Left forelimb (tissue), 1 donor: ENCODE measurements at regions not wholly inside any gene's neighbourhood (a gene's known extent, or its start where the extent isn't known, plus 50 kb on each side); places are given as distances from the start of the nearest gene placed in this dataset.
"Not testable (repeated sequence)": the region's sequence is repeated elsewhere in the genome, so short reads cannot be mapped to it uniquely, and the experiment has no call there.

ENCODE experiments used
- DNase-seq: peaks from one replicate; pipeline ENCODE4 v3.0.0-alpha.2; 2018; ENCODE audit warnings: low spot score

DNA sequence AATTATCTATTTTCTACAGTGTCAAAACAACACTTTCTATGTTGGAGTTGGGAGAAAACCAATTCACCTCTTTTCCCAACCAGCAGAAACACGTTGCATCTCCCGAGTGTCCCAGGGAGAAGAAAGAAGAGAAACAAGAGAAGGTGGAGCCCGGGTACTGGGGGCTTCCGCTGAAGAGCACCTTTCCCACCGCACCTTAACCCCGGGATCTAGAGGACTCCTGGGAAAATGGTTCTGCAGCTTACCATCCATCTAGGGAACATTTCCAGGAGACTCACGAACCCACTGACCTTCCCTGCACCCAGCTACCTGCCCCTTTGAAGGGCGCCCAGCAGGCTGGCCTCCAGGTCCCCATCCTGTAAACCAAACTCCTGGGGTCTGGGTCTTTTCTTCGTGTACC lies 346.8 kb downstream of the TCERG1L start:
- DNase-seq: no peak

DNA sequence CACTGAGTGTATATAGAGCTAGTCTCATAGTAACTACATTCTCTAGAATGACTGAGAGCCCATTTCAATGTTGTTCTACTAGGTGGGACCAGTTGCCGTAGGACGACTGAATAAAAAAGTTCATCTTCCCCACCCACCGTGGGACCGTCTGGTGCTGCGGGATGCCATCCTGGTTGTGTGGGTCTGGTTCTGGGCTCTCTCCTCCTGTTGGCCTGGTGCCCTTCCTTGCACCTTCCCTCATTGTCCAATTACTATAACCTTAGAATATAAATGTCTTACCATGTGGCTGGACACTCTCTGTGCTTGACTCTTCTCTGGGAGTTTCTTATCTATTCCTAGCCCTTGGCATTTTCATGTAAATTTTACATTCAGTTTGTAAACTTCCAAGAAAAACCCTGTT lies 344.4 kb downstream of the TCERG1L start:
- DNase-seq: no peak

DNA sequence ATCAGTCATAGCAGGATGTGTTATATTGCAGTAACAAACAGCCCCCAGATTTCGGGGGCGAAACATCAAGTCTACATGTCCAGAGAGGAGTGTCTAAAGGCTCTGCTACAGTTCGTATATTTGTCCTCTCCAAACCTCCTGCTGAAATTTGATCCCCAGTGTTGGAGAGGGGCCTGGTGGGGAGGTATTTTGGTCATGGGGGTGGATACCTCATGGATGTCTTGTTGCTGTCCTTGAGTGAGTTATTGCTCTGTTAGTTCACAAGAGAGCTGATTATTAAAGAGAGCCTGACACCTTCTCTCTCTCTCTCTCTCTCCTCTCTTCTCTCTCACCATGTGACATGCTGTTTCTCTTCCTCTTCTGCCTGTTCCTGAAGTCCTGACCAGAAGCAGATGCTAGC lies 343.7 kb downstream of the TCERG1L start:
- no peak for DNase-seq

DNA sequence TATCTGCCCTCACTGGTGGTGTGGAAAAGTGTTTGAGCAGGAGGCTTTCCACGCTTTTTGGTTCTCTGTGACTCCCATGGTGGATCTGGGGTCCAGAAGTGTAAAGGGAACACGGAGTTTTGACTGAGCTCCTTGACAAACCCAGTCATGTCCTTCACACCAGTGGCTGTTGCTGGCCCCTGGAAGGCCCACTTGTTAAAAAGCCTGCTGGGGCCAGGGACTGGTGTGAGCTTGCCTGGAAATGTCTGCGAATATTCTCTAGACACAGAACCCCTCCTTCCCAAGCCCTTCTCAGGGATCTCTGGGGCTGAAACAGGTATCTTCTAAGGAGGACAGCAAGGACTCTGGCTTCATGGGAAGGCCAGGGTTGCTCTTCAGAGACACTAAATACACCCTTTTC lies 343.0 kb downstream of the TCERG1L start:
- DNase-seq: no peak

DNA sequence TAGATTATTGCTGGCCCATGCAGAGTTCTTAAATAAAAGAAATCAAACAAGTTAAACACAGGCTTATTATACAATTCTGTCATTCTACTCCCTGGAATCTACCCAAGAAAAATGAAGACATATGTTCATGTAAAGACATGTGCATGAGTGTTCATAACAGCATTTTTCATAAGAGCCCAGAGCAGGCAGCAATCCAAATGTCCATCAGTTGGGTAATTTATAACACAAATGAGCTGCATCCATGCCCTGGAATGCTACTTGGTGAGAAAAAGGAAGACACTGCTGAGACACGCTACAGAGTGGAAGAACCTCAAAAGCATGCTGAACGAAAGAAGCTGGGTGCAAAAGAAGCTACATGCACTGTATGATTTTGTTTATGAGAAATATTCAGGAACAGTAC lies 342.6 kb downstream of the TCERG1L start:
- DNase-seq: no peak

DNA sequence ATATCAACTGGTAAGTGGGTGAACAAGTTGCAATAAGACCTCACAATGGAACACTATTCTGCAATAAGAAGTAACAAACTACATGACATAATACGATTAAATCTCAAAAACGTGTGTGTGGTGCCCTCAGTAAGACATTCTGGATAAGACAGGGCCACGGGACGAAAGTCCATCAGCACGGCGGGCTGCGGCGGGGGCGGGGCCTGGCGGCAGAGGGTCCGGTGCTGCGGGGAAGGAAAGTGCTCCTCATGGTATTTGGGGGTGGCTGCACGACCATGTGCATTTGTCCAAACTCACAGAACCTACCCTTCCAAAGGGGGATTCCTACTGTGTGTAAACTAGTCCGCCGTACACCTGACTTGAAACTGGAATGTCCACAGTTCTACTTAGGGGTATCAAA lies 341.8 kb downstream of the TCERG1L start:
- DNase-seq: no peak

DNA sequence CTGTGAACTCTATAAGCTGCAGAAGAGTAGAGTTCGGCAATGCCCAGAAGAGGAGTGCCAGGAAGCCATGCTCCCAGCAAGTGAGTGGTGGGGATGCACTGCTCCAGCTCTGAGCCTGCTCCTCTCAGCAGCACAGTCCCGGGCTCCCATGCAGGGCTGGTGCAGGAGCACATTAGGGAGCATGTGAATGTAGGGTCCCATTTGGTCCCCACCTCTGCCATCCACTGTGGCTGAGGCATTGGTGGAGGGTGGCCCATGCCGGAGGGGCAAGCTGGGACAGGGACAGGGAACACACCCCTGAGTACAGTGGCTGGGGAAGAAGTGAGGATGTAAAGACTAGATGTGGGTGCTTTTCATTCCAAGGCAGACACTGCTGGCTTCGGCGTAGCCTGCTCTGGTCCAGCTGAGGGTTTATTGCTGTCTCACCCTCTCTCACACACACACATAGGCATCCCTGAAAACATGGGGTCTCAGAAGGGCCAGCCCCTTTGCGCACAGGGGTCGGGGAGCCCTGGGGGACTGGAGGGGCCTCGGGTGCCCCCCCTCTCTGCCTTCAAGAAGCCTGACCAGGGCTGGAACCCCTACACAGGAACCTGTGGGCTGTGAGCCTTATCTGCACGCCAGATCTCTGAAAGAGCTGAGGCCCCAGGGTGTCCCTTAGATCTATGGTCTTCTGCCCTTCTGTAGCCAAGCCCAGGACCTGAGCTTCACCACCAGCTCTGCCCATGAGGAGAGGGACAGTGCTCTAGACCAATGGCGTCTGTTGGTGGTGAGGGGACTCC lies 341.0 kb downstream of the TCERG1L start:
- DNase-seq: no peak

DNA sequence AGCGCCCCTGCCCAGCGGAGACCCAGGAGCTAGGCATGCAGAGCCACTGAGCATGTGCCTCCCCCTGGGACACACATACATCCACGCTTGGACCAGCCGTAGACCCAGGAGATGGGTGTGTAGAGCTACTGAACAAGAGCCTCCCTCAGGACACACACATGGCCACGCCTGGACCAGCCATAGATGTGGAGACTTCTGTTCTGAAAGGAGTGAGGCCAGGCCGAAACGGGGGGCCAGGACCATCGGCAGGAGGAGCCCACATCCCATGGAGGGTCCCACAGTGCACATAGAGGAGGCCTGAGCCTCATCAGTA lies 340.4 kb downstream of the TCERG1L start:
- no peak for DNase-seq

DNA sequence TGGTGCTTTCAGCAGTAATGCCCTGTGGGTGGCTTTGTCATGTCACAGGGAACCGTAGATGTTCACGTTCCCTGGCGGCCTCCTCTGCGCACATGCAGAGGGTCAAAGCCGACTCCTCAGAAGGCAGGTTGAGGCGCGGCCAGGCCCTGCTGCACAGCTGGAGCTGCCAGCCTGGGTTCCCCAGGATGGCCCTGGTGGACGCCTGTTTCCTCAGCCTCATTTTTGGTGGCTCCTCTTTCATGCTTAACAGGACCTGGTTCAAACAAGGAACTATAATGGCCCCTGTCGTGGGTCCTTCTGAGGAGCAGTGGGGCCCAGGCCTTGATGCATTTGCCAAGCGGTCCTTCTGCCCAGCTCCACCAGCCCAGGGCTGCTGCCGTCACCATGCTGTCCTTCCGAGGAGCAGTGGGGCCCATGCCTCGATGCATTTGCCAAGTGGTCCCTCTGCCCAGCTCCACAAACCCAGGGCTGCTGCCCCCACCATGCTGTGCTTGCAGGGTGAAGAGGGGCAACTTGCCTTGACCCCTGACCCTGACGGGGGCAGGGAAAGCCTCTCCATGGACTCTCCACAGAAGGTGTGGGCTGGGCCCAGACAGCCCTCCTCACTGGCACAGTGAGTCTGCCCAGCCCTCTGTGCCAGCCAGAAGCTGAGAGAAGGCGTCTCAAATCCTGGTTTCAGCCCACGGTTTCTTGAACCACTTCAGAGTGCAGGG lies 338.2 kb downstream of the TCERG1L start:
- no peak for DNase-seq

DNA sequence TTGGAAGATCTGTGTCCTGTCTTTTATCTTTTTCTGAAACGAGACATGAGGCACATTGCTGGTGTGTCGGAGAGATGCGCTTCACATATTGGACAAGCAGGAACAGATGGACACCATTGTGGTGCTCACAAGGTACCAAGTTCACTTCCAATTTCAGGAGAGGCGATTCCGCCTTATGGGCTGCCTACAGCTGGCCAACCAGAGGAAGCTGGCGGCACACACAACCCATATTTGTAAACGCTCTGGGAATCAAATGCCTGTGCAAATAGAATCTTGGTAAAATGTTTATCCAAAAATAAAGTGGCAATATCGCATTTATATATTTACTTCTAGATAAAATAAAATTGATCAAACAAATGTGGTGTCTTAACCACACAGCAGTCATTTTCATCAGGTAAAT lies 337.4 kb downstream of the TCERG1L start:
- no peak for DNase-seq

DNA sequence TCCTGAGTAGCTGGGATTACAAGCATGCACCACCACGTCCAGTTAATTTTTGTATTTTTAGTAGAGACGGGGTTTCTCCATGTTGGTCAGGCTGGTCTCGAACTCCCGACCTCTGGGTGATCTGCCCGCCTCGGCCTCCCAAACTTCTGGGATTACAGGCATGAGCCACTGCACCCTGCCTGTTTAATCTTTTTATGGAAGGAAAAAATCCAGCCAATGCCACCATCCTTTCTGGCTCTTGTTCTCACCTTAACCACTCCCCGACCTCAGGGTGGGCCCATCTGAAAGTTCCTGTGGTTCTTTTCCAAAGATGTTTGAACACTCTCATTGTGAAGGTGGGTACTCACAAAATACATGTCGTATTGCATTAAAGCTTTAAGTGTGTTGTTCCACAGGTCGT lies 336.2 kb downstream of the TCERG1L start:
- DNase-seq: not testable (repeated sequence)

DNA sequence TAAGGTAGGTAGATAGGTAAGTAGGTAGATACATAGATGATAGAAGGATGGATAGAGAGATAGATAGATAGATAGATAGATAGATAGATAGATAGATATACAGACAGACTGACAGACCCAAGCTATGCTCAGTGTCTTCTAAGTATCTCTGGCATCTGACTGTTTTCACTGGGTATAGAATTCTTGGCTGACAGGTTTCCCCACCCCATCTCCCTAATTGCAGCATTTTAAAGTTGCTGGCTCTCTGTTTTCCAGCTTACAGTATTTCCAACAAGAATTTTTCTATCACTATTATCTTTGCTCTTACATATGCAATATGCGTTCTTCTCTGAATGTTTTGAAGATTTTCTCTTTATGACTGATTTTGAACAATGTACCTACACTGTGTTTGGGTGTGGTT lies 328.7 kb downstream of the TCERG1L start:
- no peak for DNase-seq

DNA sequence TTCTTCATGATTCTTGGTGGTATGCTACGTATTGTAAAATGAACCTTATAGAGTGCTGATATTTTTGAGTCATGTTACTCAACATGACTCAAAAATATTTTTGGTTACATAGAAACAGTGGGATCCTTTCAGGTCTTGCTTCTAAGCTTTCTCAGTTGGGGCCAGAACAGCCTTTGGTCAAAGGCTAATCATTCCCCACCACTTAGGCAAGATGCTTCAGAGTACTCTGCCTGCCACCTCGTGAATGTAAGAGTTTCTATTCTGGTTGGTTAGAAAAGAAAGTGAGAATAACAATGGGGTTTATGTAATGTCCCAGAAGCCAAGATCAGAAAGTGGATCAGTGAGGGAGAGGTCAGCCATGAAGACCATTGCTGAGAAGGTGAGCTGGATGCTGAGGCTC lies 327.8 kb downstream of the TCERG1L start:
- DNase-seq: no peak

DNA sequence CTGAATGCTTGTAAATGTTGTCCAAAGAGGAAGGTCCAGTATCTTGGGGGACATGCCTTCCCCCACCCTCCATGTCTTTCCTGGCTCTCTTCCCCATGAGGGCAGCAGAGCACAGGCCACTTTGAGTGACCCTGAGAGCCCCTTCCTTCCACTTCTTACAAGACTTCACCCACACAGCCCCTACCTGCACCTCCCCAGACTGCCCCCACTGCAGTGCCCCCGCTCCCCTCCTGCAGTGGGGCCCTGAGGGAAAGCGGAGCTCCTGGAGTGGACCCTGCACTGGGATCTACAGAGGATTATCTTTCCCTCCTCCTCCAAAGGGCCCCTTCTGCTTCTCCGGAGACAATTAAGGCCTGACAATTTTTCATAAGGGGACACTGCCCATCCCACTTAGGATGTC lies 326.8 kb downstream of the TCERG1L start:
- no peak for DNase-seq

DNA sequence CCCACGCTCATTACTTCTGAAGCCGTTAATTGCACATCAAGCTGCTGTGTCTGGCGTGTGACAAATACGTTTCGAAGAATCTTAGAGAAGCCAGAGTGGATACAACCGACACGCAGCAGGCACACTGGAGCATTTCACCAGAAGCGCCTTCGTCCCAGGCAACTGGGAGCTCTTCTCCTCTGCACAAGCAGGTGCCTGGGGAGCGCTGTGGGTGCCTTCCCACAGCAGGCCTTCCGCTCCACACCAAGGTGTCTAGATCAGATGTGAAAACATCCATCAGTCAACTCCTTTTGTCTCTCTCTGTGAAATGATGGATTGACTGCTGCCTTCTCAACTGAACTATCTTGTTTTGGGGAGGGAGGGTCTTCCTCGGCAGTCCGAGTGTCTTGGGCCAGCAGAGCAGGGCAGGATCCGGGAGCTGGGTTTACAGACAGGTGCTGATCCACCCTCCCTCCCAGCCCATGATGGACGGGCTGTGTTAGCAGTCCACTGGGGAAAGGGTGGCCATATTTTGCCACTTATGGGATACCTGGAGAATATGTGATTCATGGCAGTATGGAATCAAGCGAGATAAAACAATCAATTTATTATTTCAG lies 326.3 kb downstream of the TCERG1L start:
- no peak for DNase-seq

DNA sequence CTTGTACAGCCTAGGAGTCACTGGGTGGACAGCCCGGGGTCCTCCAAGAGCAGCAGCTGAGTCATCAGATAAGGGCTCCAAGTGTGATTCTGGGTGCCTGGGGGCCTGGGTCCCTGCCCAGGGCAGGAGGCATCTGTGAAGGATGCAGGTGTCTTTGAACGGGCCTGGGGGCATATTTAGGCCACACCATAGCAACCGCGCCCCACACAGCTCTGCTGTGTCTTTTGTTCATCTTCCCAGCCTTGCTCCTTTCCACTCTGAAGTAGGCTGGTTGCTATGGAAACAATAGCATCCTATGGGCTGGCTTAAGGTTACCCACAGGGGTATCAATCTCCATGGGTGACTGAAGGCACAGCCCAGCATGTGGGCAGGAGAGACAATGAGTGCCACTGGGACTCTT lies 324.7 kb downstream of the TCERG1L start:
- no peak for DNase-seq

DNA sequence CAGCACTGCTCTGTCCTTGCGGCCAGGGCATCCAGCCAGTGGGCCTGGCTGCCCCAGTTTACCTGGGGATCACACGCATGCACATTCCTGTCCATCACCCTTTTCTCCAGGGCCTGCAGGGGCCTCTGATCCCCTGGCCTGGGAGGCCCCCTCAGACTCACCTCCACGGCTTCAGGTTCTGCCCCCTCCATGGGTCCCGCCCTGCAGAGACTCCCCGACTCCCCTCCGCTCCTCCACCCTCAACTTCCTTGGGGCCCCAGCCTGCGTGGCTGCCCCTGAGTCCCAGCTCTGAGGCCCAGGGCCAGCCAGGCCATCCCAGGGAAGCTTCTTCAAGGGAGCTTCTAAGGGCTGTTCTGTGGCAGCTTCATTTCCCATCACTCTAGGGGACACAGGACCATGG lies 324.1 kb downstream of the TCERG1L start:
- DNase-seq: no peak

DNA sequence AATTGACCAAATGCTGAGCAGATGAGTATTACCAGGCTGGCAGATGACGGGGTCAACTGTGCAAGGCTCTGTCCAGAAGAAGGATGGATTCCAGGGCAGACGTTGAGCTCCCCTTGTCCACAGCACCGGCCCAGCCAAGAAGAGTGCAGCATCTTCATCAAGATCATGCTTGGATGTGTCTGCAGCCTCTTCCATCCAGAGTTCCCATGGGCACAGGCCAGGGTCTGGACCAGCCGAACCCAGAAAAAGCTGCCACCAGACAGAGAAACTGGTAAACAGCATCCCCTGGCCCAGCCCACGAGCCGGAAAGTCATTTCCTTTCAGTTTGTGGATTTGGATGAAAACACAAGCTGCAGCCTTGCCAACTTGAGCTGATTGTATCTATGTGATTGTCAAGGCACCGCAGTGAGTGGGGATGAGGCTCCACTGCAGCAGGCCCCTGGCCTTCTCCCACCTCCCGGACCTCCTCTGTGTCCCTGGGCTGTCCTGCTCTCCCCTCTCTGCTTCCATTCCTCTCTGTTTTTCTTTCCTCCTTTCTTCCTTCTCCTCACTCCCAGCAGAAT lies 321.8 kb downstream of the TCERG1L start:
- DNase-seq: no peak

DNA sequence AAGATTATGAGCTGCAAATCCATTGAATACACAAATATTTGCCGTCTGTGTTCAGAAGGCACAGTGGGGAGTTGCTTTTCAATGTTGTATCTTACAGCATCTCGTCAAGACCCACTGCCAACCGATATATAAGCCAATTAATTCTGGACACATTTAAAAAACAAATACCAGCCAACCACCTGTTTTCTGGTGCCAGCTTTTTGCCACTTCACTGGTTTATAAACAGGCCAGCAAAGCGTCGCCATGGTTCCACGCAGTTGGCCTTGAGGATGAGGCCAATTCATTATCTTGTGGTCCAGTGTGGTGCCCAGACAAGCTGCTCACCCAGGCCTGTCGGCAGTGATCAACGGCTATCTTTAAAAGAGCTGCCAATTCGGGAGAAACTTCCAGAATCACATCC lies 321.0 kb downstream of the TCERG1L start:
- no peak for DNase-seq

DNA sequence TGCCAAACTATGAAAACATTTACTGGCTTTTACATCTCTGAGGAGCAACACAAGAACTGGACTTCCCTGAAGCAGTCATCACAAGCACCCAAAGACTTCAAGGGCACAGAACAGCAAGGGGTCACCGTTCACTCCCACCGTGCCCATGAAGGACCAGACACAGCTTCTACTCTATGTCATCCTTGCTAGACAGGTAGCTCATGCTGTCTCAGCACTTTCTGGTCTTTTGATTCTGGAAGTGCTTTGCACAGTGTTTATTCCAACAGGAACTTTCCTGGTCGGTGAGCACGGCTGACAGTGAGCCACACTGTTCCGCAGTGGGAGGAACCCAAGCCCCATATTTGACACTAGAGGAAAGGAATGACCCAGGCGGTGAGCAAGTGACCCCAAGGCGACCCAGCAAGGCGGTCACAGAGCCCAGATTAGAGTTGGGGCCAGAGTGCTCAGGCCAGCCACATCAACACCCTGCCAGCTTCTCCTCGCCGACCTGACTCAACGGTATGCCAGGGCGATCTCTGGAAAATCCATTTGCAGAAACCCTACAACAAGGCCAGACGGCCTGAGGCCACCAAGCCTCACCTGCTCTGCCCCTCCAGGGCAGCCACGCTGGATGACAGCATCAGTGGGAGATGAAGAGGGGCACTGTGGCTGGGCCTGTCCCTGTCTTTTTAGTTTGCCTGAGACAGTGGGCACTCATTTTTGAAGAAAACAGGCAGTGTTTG lies 318.6 kb downstream of the TCERG1L start:
- DNase-seq: no peak

DNA sequence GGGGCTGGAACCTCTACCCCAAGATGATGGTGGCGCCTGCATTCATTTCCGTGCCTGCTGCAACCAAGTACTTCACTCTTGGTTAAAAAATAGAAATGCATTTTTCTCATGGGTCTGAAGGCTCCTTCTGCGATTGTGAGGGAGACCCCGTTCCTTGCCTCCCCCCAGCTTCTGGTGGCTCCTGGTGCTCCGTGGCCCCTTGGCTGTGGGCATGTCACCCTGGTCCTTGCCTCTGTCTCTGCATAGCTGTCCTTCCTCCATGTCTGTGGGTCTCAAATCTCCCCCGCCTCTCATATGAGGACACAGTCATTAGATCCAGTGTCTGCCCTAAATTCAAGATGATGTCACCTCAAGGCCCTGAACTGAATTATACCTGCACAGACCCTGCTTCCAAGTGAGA lies 317.9 kb downstream of the TCERG1L start:
- no peak for DNase-seq

DNA sequence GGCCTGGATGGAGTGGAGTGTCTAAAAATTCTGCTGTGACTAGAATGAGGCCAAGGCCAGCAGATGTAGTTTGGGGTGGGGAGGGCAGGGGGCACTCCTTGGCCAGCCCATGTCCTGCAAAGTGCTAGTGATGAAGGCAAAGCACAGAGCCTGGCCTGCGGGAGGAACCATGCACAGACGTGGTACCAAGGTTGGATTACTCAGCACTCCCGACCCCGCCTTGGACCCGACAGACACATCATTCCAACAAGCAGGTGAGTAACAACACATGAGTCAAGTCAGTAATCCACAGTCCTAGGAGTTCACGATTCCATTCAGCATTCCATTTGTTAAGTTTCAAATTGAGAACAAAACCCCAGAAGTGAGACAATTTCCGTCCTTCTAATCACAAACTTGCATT lies 317.3 kb downstream of the TCERG1L start:
- DNase-seq: no peak

DNA sequence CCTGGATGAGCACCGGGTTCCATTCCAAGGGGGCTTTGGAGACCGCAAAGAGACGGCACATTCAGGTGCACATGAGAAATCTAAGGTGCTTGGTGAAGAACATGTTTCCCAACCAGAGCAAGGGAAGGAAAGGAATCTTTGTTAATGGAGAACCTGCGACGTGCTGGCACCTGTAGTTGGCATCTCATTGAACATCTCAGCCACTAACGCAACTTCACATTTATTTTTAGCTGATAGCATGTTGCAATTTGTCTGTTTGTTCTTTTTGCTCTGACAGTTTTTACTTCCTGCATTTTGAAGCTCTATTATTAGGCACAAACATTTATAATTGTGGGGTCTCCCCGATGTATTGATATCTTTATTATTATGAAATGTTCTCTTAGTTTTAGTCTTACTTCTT lies 316.7 kb downstream of the TCERG1L start:
- no peak for DNase-seq
